IMR-90 (cell line): ENCODE measurements at regions not wholly inside any gene's neighbourhood (a gene's known extent, or its start where the extent isn't known, plus 50 kb on each side); places are given as distances from the start of the nearest gene placed in this dataset.
"Not testable (repeated sequence)": the region's sequence is repeated elsewhere in the genome, so short reads cannot be mapped to it uniquely, and the experiment has no call there.

ENCODE experiments used
- ATAC-seq: fragments of 200-7000 bp; cut with Tn5 transposase; 2 replicates; pipeline ENCODE4 v1.9.1; 2020; ENCODE audit warnings: low read depth, mild to moderate bottlenecking, moderate library complexity
- BruUV-seq: library from RNA; stranded (reverse); fragments of 400-500 nt; replicated peaks from 2 replicates; lab custom pipeline; 2021; lab: Mats Ljungman, UMichigan
- CTCF ChIA-PET: fragments of 300-600 bp; formaldehyde crosslinking; extraction: SDS; loops from one replicate; lab custom pipeline; 2021; ENCODE audit warnings: antibody characterized with exemption; lab: Yijun Ruan, JAX
- POLR2A ChIA-PET: fragments of 300-600 bp; sonication (Branson Sonifier 250); formaldehyde crosslinking; loops from one replicate; lab custom pipeline; 2022; ENCODE audit warnings: antibody characterized with exemption; ENCODE audit not compliant: unreplicated experiment; lab: Charles Lee
- DNase-seq: peaks from one replicate; pipeline ENCODE4 v3.0.0; 2013
- H2AFZ ChIP-seq: replicated peaks from 2 replicates; pipeline ENCODE3; 2013; ENCODE audit warnings: low read length, mild to moderate bottlenecking; ENCODE audit not compliant: poor library complexity
- H2AK5ac ChIP-seq: 2 replicates; pipeline ENCODE4 v1.6.1; 2013; ENCODE audit warnings: low read depth, low read length, inconsistent platforms
- H2AK9ac ChIP-seq: replicated peaks from 2 replicates; pipeline ENCODE3; 2013; ENCODE audit warnings: mild to moderate bottlenecking, low read depth, low read length, moderate library complexity; ENCODE audit not compliant: poor library complexity
- H2BK120ac ChIP-seq: 2 replicates; pipeline ENCODE4 v1.6.1; 2013; ENCODE audit warnings: low read depth, low read length, inconsistent platforms
- H2BK15ac ChIP-seq: 3 replicates; pipeline ENCODE4 v1.6.1; 2013; ENCODE audit warnings: low read depth, low read length, inconsistent platforms
- H2BK20ac ChIP-seq: 2 replicates; pipeline ENCODE4 v1.6.1; 2013; ENCODE audit warnings: low read depth, mild to moderate bottlenecking, inconsistent platforms, low read length, moderate library complexity
- H2BK5ac ChIP-seq: 2 replicates; pipeline ENCODE4 v1.6.1; 2013; ENCODE audit warnings: mild to moderate bottlenecking, low read depth, low read length, inconsistent platforms; ENCODE audit not compliant: poor library complexity, severe bottlenecking
- H3K14ac ChIP-seq: replicated peaks from 2 replicates; pipeline ENCODE4 v1.6.1; 2013; ENCODE audit warnings: low read depth, low read length, inconsistent platforms
- H3K18ac ChIP-seq: 2 replicates; pipeline ENCODE4 v1.6.1; 2013; ENCODE audit warnings: low read depth, low read length, control low read depth
- H3K23ac ChIP-seq: 2 replicates; pipeline ENCODE4 v1.6.1; 2013; ENCODE audit warnings: low read depth, low read length, inconsistent platforms
- H3K27ac ChIP-seq: 2 replicates; pipeline ENCODE4 v1.5.1; 2013; ENCODE audit warnings: mild to moderate bottlenecking, control low read depth, low read length; ENCODE audit not compliant: insufficient read depth
- H3K27me3 ChIP-seq: 2 replicates; pipeline ENCODE4 v1.6.1; 2013; ENCODE audit warnings: low read length; ENCODE audit not compliant: control insufficient read depth, insufficient read depth
- H3K36me3 ChIP-seq: 2 replicates; pipeline ENCODE4 v1.6.1; 2013; ENCODE audit warnings: low read length, mixed read lengths; ENCODE audit not compliant: control insufficient read depth, insufficient read depth
- H3K4ac ChIP-seq: 2 replicates; pipeline ENCODE4 v1.6.1; 2013; ENCODE audit warnings: low read depth, low read length, inconsistent platforms
- H3K4me1 ChIP-seq: 2 replicates; pipeline ENCODE4 v1.6.1; 2013; ENCODE audit warnings: low read length, mixed read lengths; ENCODE audit not compliant: control insufficient read depth, insufficient read depth
- H3K4me2 ChIP-seq: 2 replicates; pipeline ENCODE4 v1.6.1; 2013; ENCODE audit warnings: low read depth, mild to moderate bottlenecking, control low read depth, low read length, moderate library complexity
- H3K4me3 ChIP-seq: 2 replicates; pipeline ENCODE4 v1.5.1; 2013; ENCODE audit warnings: low read depth, mild to moderate bottlenecking, control low read depth, low read length, moderate library complexity; ENCODE audit not compliant: insufficient read depth
- H3K56ac ChIP-seq: 2 replicates; pipeline ENCODE4 v1.6.1; 2013; ENCODE audit warnings: low read length, inconsistent platforms; ENCODE audit not compliant: insufficient read depth; ENCODE audit errors: extremely low read depth
- H3K79me1 ChIP-seq, 2 experiments: 2 replicates each; pipeline ENCODE4 v1.6.1; 2013; ENCODE audit warnings: low read length in 2 of 2, inconsistent platforms in 1 of 2, low read depth in 1 of 2
- H3K9ac ChIP-seq: 2 replicates; pipeline ENCODE4 v1.6.1; 2013; ENCODE audit warnings: low read depth, low read length, control low read depth
- H3K9me1 ChIP-seq: 2 replicates; pipeline ENCODE4 v1.6.1; 2013; ENCODE audit warnings: low read length, inconsistent platforms; ENCODE audit not compliant: insufficient read depth
- H3K9me3 ChIP-seq: 2 replicates; pipeline ENCODE4 v1.6.1; 2013; ENCODE audit warnings: low read length; ENCODE audit not compliant: control insufficient read depth, insufficient read depth
- H4K20me1 ChIP-seq: 2 replicates; pipeline ENCODE4 v1.6.1; 2013; ENCODE audit warnings: low read length, inconsistent platforms; ENCODE audit not compliant: insufficient read depth
- H4K5ac ChIP-seq: 2 replicates; pipeline ENCODE4 v1.6.1; 2013; ENCODE audit warnings: mild to moderate bottlenecking, low read depth, low read length, control low read depth
- H4K8ac ChIP-seq, 2 experiments: 2 replicates each; pipeline ENCODE4 v1.6.1; 2013; ENCODE audit warnings: low read depth in 2 of 2, low read length in 2 of 2, control low read depth in 1 of 2, inconsistent platforms in 1 of 2
- H4K91ac ChIP-seq: 2 replicates; pipeline ENCODE4 v1.6.1; 2013; ENCODE audit warnings: low read depth, low read length, inconsistent platforms; ENCODE audit not compliant: insufficient read depth
- WGBS, 2 experiments: methylation state at CpG; one replicate each; pipeline versions ENCODE4 v1.1.5 to v1.1.7; 2013; ENCODE audit warnings: missing lambda C conversion rate in 2 of 2; ENCODE audit not compliant: insufficient read length in 1 of 2; ENCODE audit errors: extremely low coverage in 2 of 2; 5-methylcytosine and 5-hydroxymethylcytosine counted together
- dilution Hi-C: fragments of 300-500 bp; cut with HindIII; formaldehyde crosslinking; loops from one replicate; pipeline ENCODE4 v1.14.3; 2018; ENCODE audit warnings: low sequenced_read_pairs; ENCODE audit not compliant: unreplicated experiment
- in situ Hi-C: fragments of 300-500 bp; cut with MboI; formaldehyde crosslinking; loops from 3 replicates; pipeline ENCODE4 v1.14.3; 2019; ENCODE audit warnings: low sequenced_read_pairs, inconsistent platforms, mixed read lengths
- intact Hi-C: fragments of 100-400 bp; cut with micrococcal nuclease; formaldehyde crosslinking; loops from 2 replicates; pipeline ENCODE4 v1.10.0; 2022

DNA sequence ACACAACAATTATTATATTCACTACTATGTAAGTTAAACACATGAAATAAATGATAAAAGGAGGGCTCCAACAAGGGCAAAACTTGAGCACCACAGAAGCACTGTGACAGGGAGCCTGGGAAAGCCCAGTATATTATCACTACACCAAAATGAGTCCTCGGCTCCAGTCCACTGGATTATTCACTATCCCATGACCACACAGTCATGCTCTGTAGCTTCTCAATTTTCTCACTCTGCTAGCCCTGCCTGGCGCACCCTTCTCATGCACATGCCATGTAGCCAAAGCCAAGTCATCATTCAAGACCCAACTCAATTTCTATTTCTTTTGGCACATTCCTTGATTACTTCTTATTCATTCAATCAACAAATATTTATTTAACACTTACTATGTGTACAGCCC, 2378.5 kb downstream of the EPHA3 start:
- H3K9me3 ChIP-seq, H2AK9ac ChIP-seq, H3K18ac ChIP-seq, H2AFZ ChIP-seq, H4K8ac ChIP-seq, H2BK120ac ChIP-seq, H3K27ac ChIP-seq, H4K5ac ChIP-seq, H4K20me1 ChIP-seq, H4K91ac ChIP-seq, H3K56ac ChIP-seq, H3K9ac ChIP-seq, H3K4me2 ChIP-seq, POLR2A ChIA-PET, H3K4ac ChIP-seq, H3K79me1 ChIP-seq, H3K27me3 ChIP-seq, H2AK5ac ChIP-seq, CTCF ChIA-PET, H2BK5ac ChIP-seq, H3K14ac ChIP-seq, H3K4me3 ChIP-seq, dilution Hi-C loops, in situ Hi-C loops, H3K36me3 ChIP-seq, H3K9me1 ChIP-seq, H2BK20ac ChIP-seq, intact Hi-C loops, H3K4me1 ChIP-seq, BruUV-seq, ATAC-seq, H2BK15ac ChIP-seq, H3K23ac ChIP-seq: not testable (repeated sequence)
- no CpG with 5 or more reads among the region's 2 CpGs for WGBS, 2 experiments
- peak; percentile 0 for DNase-seq

DNA sequence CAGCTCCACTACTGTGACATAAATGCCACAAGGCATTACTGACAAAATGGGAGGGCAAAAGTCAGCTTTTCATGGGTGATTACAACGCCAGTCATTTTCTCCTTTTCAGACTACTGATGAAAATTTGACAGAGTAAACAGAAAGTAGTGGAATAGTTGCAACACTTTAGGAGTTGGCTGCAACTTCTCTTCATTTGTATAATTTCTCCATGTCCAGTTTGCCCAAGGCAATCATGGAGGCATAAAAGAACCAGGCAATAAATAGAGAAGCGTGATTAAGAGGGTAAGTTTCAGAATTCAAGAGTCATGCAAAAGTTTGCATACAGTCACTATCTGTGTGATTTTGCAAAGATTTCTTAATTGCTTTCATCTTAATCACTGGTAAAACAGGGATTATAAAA, 2390.3 kb downstream of the EPHA3 start:
- intact Hi-C loops, H3K4ac ChIP-seq, CTCF ChIA-PET, H2BK5ac ChIP-seq, BruUV-seq, H2AFZ ChIP-seq, H3K9ac ChIP-seq, H3K9me1 ChIP-seq, H3K14ac ChIP-seq, H3K9me3 ChIP-seq, H3K4me2 ChIP-seq, H3K4me3 ChIP-seq, H3K56ac ChIP-seq, H3K36me3 ChIP-seq, H2AK9ac ChIP-seq, dilution Hi-C loops, H4K8ac ChIP-seq, H4K91ac ChIP-seq, H3K23ac ChIP-seq, H4K5ac ChIP-seq, H2BK20ac ChIP-seq, H2AK5ac ChIP-seq, H3K4me1 ChIP-seq, H3K18ac ChIP-seq, POLR2A ChIA-PET, H2BK15ac ChIP-seq, in situ Hi-C loops, DNase-seq, H3K79me1 ChIP-seq, ATAC-seq, H3K27me3 ChIP-seq, H4K20me1 ChIP-seq, H3K27ac ChIP-seq, H2BK120ac ChIP-seq: not testable (repeated sequence)
- WGBS, 2 experiments: no CpG with 5 or more reads among the region's 2 CpGs
